ENCODE measurements at regions not wholly inside any gene's neighbourhood (a gene's known extent, or its start where the extent isn't known, plus 50 kb on each side); places are given as distances from the start of the nearest gene placed in this dataset.
"Not testable (repeated sequence)": the region's sequence is repeated elsewhere in the genome, so short reads cannot be mapped to it uniquely, and the experiment has no call there.

GRCh38 chr13:33554919-33555791 lies 262.8 kb upstream of the RFC3 start:
- DNase-seq (ENCODE audit: low spot score), result no peak

- DNase-seq (ENCODE audit: low spot score), result no peak
These were observed 261.1 kb upstream of the RFC3 start for GRCh38 chr13:33556828-33557227.

GRCh38 chr13:33560726-33561125 lies 257.2 kb upstream of the RFC3 start:
- no peak for DNase-seq (ENCODE audit: low spot score)

GRCh38 chr13:33561627-33562026 lies 256.3 kb upstream of the RFC3 start:
- no peak for DNase-seq (ENCODE audit: low spot score)

- no peak for DNase-seq (ENCODE audit: low spot score)
These were observed 246.3 kb upstream of the RFC3 start for GRCh38 chr13:33571618-33572017.

GRCh38 chr13:33572322-33572721 lies 245.6 kb upstream of the RFC3 start:
- not testable (repeated sequence) for DNase-seq (ENCODE audit: low spot score)

GRCh38 chr13:33575378-33575777 lies 242.6 kb upstream of the RFC3 start:
- DNase-seq (ENCODE audit: low spot score), result no peak

GRCh38 chr13:33577007-33577406 lies 240.9 kb upstream of the RFC3 start:
- DNase-seq (ENCODE audit: low spot score), result no peak

GRCh38 chr13:33578786-33579185 lies 239.2 kb upstream of the RFC3 start:
- no peak for DNase-seq (ENCODE audit: low spot score)

GRCh38 chr13:33582121-33582520 lies 235.8 kb upstream of the RFC3 start:
- DNase-seq (ENCODE audit: low spot score), result no peak

- DNase-seq (ENCODE audit: low spot score), result no peak
These were observed 234.6 kb upstream of the RFC3 start for GRCh38 chr13:33583398-33583797.

- no peak for DNase-seq (ENCODE audit: low spot score)
These were observed 227.0 kb upstream of the RFC3 start for GRCh38 chr13:33590936-33591335.

GRCh38 chr13:33606692-33607091 lies 211.3 kb upstream of the RFC3 start:
- DNase-seq (ENCODE audit: low spot score), result no peak

GRCh38 chr13:33610438-33611120 lies 207.4 kb upstream of the RFC3 start:
- no peak for DNase-seq (ENCODE audit: low spot score)

GRCh38 chr13:33611121-33611805 lies 206.7 kb upstream of the RFC3 start:
- DNase-seq (ENCODE audit: low spot score), result no peak

GRCh38 chr13:33612641-33613638 lies 205.0 kb upstream of the RFC3 start:
- no peak for DNase-seq (ENCODE audit: low spot score)

GRCh38 chr13:33615436-33615835 lies 202.5 kb upstream of the RFC3 start:
- no peak for DNase-seq (ENCODE audit: low spot score)

GRCh38 chr13:33616130-33616529 lies 201.8 kb upstream of the RFC3 start:
- DNase-seq (ENCODE audit: low spot score), result no peak

- DNase-seq (ENCODE audit: low spot score), result no peak
These were observed 200.9 kb upstream of the RFC3 start for GRCh38 chr13:33617055-33617454.

- no peak for DNase-seq (ENCODE audit: low spot score)
These were observed 193.7 kb upstream of the RFC3 start for GRCh38 chr13:33624253-33624652.

- DNase-seq (ENCODE audit: low spot score), result no peak
These were observed 193.2 kb upstream of the RFC3 start for GRCh38 chr13:33624740-33625139.

GRCh38 chr13:33626407-33626806 lies 191.5 kb upstream of the RFC3 start:
- no peak for DNase-seq (ENCODE audit: low spot score)

Measured in NAMALWA (cell line).